T-helper 2 cell (primary cell): ENCODE measurements at regions not wholly inside any gene's neighbourhood (a gene's known extent, or its start where the extent isn't known, plus 50 kb on each side); places are given as distances from the start of the nearest gene placed in this dataset.

ENCODE experiments used
- DNase-seq, 5 experiments: peaks; one replicate each; pipeline versions ENCODE4 v3.0.0 to v3.0.0-alpha.2; 2012 to 2022

DNA sequence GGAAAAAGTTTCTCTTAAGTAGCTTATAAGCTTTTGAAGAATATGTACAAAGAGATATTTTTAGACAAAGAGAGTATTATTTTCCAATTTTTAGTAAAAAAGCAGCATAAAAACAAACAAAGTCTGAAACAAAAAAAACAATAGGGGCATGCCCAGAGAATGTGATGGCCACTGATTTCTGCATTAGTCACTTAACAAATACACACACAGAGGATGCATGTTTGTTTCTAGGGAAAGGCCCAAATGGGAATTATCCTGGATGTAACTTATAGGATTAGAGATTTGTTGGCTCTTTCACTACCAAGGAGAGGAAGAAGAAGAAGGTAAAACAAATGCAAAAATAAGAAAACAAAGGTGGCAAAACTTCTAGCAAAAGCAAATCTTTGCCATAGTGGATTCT lies 95.9 kb upstream of the SCOC start:
- DNase-seq, result no peak

DNA sequence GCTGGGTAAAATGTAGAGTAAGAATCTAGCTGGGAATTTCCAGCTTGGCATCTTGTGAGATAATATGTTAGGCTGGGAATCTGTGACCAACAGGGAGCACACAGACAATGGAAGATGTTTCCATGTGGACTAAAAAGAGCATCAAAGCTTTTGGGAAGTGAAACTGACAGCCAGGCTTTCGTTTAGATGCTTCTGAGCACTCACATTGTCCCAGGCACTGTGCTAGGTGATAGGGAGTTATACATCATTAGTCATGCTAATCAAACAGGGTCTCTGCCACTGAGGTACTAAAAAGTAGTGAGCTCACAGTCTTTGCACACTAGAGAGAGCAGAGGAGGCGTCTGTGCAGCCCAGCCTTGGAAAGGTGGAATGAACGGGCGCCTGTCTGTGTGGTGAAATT lies 101.9 kb upstream of the SCOC start:
- DNase-seq, result no peak

DNA sequence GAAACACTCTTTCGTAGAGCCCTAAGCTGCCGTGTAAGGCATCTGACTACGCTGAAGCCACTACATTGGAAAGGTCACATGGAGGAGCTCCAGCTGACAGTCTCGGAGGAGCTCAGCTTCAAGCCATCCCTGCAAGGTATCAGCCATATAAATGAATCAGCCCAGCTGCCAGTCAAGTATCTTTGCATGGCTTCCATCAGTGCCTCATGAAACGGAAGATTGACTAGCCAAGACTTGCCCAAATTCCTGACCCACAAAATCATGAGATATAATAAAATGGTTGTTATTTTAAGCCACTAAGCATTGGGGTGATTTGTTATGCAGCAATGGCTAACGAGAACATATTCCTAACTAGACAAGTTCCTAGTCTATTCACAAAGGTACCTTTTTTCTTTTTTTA lies 104.1 kb upstream of the SCOC start:
- DNase-seq, result no peak

DNA sequence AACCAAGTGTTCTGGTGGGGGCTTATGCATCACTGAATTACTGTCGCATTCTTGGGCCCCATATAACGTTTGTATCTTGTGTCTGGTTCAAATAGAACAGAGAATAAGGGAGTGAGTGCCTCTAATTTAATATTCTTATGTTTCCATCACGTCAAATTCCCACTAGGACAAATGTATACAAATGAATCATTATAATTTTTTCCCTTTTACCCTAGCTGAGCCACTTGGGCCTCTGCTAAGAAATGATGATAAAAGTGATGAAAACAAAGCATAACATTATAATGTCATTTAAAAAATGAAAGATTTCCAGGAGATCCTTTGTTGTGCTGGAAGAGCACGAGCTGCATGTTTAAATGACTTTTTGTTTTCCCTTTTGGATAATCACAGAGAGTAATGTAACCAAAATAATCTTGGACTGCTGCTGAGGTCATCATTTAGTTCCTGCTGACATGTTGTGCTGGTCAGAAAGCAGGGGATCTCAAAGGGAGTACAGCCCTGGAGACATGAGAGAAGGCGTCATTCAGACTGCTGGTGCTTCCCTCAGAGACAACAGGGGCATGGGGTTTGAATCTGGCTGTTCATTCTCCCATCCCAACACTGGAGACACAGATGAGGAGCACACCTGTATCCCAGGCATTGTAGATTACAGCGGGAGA lies 105.1 kb upstream of the SCOC start:
- DNase-seq, result no peak

DNA sequence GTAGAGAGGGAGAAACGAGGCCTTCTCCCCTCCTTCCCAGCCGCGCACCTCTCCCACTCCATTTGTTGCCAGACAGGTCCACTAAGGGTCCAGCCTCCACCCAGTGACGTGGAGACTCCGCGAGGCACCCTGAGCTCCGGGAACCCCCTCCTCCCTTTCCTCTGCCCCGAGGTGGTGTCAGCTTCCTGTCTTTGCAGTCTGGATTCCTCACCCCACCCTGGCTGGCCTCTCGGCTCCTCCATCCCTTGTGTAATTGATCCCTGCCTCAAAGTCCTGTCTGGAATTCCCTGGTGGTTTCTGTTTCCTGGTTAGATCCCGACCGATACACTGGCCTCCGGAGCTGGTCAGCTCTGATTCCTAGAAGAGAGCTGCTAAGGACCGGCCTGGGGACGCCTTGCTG lies 105.9 kb upstream of the SCOC start:
- DNase-seq, result no peak

DNA sequence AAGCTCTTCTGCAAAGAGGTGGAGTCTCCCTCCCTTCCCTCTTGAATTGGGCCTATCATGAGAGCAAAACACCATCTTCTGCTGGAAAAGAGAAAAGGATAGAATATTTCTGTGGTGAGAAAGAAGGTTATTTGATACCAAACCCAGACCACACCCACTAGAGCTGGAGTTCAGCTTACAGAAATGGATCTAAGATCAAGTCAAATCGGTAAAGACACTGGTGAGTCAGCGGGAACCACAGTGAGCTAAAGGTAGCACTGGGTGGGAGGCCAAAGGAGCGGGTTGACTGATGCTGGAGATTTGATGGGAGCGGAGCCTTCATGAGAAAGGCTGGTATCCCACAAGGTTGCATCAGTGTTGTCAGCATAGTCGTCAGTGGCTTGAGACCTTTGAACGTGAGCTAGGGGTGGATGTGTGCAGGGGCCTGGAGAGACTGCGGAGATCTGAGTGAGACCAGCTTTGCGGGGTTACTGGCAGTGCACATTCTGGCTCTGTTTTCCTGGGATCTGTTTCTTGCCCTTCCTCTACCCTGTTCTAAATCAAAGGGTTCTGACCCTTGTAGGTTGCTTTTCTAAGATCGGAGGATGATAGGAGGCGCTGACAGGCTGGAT lies 106.4 kb upstream of the SCOC start:
- peak in 1 of 5 experiments; percentile 61 for DNase-seq

DNA sequence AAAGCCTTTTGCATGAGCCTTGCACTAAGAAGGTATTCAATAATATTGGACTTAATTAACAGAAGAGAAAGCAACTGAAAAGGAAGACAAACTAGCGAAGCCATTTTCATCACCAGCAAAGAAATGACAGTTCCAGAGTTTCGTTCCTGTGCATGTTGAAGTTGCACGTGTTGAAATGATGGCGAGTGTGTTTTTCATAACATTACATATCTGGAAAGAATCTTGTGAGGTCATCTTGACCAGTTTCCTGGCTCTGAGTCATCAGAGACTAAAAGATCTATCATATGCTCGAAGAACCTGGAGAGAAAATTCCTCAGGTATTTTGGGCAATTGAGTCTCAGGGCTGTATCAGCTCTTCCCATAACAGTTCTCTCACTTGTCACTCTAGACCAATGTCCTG lies 106.2 kb upstream of the MAML3 start:
- no peak for DNase-seq

DNA sequence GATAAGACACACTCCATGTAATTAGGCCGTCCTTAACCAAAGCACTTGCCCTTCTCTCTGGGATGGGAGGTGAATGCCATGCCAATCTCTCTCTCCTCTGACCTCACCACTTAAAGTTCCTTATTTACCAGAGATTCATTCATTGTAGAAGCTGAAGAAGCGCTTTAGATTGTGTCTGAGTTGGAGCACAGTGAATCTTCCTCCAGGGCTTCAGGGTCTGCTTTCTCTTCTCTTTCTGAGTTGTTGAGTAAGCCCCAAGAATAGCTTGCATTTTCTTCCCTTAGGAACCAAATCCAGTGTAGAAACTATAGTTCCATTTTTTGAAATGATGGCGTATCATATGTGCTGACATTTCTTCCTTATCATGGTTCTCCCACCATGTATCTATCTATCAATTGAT lies 104.5 kb upstream of the MAML3 start:
- no peak for DNase-seq

DNA sequence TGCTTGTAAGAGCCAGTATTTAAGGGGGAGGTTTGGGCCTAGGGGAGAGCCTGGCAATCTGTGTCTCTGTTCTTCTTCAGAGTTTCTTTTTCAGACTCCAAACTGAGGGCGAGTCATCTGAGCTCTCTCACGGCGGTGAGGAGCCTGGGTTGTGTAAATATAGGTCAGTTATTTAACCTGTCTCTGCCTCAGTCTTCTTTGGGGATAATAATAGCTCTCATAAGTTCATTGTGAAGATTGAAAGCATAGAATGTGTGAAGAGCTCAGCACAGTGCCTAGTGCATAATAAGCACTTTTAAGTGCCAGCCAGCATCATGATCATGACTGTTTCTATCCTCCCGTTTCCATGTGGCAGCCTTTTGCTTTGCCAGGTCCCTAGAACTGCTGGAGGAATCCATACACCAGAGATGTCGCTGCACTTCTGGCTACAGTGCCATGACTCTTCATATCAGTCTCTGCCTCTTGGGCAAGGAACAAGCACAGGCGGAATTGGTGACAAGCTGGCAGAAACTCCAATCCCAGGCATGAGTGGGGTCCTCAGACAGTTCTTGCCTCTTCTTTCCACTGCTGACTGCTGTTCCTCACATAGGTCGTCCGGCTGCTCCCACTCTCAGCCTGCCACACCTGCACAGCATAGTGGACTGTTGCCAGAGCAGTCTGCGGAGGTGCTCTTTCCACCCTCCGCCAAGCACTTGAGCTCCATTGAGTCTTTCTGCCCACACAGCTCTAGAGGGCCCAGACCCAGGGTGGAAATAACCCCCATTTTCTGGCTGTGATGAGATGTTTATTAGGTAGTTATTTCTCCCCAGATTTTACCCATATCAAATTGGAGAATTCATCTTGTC lies 103.7 kb upstream of the MAML3 start:
- DNase-seq, result no peak

DNA sequence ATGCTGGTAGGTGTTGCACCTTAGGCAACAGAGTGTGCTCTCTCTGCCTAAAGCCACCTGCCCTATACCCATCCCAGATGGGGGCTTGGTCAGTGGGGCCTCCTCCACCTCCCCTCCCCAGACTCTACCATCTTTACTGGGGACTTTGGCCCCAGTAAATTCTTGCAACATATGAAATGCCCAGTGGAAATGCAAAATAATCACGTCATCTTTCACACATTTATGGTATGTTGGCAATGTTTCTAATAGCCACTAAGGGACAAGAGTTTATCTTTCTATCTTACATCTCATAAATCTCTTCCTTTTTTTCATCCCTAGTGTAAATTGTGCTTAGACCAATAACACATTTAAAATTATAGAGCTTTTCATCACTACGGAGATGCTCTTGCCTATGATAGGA lies 103.0 kb upstream of the MAML3 start:
- DNase-seq, result no peak

DNA sequence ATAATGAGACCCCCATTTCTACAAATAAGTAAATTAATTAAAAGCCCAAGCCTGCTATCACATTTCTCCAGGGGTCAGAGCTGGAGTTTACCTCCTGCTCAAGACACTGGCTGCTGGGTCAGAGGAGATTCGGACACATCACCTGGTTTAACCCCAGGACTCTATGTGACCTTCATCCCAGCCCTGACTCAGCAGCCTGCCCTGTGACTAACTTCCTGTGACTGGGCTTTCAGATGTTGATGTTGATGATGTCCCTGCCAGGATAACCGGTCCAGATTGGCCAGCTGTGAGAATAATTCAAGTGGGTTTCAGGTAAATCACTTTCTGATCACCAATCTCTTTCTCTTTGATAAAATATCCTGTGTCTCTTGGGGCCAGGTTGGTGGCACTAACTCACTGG lies 102.4 kb upstream of the MAML3 start:
- no peak for DNase-seq

DNA sequence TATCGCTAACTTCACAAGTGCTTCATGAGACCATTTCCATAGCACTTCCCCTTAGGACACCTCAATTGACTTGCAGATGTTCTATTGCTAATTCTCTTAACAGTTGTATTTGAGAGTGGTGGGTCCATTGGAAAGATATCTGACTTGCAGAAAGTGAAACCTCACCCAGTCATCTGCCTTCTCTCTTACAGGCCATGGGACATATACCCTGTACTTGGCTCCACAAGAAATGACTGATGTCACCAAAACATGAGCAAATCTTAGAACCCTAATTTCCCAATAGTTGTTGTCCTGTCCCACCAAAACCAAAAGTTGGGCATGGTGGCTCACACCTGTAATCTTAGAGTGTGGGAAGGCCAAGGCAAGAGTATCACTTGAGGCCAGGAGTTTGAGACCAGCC lies 101.9 kb upstream of the MAML3 start:
- no peak for DNase-seq

DNA sequence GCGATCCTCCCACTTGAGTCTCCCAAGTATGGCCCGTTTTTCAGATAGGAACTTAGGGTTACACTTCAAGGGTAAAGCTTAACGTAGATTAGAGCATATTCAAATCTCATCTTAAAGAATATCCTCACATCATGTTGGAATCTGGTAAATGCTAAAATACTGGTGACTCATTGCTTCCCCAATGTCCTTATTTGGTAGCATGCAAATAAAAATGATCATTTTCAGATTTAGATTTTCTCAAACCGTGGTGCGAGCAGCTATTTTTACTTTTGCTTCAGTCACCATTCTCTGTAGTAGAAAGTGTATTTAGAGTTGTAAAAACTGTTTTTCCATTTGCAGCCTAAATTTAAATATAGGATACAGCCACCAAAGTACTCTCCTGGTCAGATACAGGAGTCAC lies 101.5 kb upstream of the MAML3 start:
- no peak for DNase-seq

DNA sequence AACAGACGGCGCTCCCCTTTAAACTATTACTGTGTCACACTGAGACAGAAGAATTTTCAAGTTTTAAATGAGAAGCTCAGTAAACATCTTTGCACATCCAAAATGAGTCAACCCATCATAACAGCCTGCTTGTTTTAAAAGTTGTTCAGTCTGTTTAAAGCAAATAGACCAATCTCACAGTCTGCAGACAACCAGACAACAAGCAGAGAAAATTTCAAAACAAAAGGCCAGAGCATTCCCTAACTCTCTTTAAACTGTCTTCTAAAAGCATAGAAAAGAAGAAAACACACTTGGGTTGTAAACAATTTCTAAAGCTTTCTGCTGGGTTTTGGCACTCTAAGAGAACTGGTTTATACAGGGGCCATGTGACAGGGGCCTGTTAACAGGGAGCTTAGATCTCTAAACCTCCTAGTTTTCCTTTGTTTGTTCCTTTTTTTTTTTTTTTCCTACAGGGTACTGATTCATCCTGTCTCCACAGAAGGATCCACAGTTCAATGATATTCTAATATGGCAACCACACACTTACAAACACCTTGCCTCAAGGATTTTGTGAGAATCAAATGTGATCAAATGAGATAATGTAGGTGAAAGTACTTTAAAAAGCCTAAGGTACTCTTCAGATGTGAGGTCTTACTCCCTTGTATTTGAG lies 100.8 kb upstream of the MAML3 start:
- DNase-seq, result no peak

DNA sequence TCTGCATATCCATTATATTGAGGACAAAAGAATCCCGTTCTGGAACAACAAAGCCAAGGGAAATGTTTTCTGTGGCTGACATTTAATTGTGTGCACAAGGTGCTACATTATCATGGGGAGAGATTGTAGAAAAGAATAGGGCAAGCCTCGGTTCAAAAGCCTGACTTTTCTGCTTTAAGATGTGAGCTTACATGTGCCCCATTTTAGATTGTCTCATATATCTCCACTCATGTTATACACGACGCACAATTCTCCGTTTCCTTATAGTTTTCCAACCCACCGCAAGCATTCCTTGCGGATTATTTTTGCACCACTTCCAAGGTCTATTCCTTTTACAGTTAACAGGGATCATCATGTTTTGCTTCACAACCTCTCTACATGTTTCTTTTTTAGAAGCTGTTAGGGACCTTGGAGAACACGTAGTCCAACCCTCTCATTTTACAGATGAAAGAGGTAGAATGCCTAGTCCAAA lies 99.6 kb upstream of the MAML3 start:
- no peak for DNase-seq

DNA sequence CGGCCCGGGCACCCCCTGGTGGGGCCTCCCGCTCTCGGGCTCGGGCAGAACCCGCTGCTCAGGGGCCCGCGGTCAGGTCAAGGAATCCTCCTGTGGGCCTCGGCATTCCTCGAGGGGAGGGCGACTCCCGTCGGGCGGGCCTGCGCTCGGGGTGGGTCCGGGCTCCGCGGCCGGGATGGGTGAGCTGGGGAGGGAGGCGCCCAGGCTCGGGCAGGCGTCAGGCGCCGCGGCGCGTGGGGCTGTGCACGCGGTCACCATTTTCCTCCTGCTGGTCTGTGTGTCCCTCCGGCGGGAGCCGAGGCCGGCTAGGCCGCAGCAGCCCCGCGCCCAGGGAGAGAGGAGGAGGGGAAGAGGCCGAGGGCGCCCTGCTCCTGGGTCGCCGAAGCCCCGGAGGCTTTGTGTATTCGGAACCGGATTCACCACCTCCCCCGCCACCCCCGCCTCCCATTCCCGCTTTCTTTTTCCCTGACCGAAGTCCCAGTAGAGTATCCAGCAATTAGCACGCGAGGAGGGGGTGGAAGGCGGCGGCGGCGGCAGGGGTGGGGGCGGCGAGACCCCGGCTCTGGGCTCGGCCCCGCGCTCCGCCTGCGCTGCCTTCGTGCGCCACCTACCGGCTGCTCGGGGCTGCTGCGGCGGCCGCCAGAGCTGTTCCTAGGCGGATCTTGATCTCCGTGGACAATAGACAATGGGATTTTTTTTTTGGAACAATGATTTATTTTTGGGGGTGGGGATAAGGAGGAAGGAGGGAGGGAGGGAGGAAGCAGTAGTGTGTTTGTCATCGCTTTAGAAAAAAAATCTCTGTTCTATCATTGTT lies 99.0 kb upstream of the MAML3 start:
- DNase-seq, result peak; percentile 8 to 54 (median 41)

DNA sequence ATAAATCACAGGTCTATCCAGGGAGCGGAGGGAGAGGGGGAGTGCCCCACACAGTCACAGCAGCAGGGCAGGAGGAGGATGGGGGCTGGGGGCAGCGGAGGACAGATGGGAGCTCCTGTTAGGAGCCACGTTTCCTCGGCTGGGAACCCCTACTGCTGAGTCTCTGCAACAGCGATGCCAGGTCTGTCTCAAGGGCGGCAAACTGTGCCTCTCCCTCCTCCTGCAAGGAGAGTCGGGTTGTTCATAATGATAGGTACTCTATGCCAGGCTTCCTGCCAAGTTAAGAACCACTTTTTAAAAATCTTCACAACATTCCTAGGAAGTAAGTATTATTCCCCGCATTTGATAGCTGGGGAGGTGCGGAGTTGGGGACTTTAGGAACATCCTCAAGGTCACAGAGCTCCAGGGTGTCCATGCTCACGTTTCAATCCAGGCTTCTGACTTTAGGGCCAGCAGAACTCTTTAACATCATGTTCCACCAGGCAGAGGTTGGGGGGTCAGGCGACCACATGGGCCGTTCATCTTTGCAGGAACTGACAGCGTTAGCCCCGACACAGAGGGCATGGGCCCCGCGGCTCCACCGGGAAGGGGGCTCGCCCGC lies 98.3 kb upstream of the MAML3 start:
- DNase-seq, result no peak

DNA sequence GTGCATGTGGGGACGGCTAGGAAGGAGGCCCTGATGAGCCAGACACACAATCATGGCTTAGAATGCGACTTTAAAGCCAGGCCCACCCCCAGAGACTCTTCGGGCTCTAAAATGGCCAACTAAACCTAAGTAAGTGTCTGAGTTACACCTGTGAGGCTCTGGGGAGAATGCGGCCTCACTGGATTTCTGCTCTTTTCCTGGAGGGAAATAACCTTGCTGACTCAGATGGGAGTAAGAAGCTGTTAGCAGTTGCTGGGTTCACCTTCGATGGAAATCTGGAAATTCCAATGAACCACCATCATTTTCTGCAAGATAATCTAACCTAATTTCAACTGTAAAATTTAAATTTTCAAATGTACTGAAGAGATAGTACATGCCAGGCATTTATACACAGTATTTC lies 97.6 kb upstream of the MAML3 start:
- no peak for DNase-seq

DNA sequence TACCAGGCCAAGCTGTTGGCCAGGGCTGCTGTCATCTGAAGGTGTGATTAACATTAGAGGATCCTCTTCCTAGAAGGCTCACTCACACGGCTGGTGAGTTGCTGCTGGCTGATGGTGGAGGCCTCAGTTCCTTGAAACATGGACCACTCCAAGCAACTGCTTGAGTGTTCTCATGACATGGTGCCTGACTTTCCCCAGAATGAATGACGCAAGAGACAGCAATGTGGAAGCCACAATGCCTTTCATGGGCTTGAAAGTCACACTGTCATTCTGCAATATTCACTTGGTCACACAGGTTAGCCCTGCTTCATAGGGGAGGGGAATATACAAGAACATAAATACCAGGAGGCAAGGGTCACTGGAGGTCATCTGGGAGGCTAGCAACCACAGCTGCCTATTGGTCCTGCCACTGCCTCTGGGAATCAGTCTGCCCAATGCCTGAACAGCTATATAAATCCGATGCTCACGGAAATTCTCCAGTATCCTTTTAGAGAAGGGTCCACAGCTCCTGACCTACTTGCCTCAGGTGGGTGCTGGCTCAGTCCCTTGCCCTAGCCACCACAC lies 97.1 kb upstream of the MAML3 start:
- no peak for DNase-seq

DNA sequence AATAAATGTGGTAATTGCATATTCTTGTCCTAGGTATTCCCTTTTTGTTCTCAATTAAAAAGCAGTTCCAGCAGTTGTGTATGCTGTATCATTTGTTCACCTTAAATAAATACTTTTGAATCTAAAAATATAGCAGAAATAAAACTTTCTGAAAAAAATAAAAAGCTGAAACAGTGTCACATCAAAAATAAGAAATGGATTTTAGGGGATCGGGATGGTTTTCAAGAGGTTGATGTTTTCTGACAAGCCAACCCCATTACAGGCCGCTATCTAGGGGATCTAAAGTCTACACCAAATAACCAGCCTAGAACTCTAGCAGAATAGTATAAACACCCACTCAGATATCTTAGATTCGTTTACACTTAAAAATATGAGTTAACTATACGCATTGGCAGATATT lies 95.4 kb upstream of the MAML3 start:
- DNase-seq, result peak in 1 of 5 experiments; percentile 23

DNA sequence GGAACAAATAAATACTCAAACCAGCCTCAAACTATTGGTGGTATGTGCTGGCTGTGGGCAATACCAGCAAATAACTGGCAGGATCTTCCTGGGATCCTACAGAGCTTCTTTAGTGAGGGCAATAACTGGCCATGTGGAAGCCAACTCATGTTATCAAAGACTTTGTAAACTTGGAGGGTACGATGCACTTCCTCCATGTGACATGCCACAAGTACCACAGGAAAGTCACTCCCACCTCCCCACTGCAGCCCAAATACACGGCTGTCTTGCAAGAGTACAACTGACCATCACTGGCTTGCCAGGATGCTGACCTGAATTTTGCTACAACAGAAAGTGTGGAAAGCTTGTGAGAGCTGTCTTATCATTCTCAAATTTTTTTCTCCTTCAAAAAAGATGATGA lies 93.3 kb upstream of the MAML3 start:
- no peak for DNase-seq

DNA sequence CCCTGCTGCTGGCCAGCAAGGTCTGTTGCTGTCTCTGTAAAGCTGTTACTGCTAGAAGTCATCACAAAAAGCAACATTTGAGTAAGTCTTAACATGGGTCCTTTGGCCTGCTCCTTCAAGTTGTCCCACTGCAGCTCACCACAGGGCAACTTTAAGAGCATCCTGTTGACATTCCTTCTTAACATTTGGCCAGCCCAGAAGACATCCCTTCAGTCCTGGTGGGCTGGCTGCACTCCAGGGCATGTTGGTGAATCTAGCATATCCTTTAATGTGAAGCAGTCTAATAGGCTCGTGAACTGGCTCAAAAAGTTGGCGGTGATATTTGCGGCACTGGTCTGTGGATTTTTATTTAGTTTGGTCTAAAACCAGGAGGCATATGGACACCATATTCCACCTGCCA lies 92.2 kb upstream of the MAML3 start:
- DNase-seq, result no peak
